ENCODE measurements at regions not wholly inside any gene's neighbourhood (a gene's known extent, or its start where the extent isn't known, plus 50 kb on each side); places are given as distances from the start of the nearest gene placed in this dataset.
A peak's percentile ranks its signal among the peaks of the same experiment; 100 is the strongest.
"Not testable (repeated sequence)": the region's sequence is repeated elsewhere in the genome, so short reads cannot be mapped to it uniquely, and the experiment has no call there.

DNA sequence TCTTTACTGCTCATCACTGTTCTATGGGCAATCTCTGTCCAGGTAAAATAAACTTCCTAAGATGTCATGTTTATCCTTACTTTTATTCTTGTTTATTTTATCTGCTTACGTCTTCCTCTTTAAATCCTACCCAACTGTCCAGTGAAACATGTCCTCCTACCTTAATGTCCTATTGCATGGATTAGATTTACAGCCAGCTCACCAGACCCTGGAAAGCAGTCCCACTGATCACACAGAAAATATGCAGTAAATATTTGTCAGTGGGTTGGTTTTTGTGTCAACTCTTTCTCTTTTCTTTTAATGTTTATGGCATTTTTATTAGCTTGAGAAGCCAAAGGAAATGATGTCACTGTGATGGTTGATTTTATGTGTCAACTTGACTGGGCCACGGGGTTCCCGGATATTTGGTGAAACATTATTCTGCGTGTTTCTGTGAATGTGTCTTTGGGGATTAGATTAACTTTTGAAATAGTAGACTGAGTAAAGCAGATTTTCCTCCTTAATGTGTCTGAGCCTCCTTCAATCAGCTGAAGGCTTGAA lies 258.3 kb downstream of the SRGAP2C start:
- no peak for DNase-seq

DNA sequence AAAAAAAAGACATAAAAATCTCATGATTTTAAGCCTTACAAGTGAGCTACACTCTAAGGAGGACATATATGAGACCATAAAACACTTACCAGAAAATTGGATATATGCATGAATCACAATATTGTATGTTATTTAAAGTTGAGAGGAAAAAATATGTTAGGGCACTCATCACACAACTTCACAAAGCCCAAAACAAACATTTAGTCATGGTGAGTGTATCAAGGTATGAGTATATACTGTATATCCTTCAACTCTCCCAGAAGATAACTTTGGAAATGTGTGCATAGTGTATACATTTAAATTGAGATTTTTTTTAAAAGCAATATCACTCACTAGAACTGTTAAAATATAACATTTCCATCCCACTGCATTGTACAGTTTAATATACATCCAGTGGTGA lies 259.3 kb downstream of the SRGAP2C start:
- DNase-seq, result no peak

DNA sequence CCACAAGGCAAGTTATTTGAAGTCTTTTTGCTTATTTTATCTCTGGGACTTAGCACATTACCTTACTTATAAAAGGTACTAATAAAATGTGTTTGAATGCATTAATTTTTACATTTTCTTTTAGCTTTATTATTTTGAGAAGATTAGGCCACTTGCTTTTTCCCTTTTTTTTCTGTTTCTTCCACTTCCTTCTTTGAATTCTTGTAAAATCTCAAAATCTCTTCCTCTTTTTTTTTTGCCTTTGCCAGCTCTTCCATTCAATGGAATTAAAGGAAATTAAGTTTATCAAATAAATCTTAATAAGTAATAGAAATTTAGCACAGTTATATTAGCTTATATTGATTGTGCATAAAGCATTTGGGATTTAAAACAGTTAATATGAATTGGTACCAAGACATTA lies 260.9 kb downstream of the SRGAP2C start:
- DNase-seq, result no peak

DNA sequence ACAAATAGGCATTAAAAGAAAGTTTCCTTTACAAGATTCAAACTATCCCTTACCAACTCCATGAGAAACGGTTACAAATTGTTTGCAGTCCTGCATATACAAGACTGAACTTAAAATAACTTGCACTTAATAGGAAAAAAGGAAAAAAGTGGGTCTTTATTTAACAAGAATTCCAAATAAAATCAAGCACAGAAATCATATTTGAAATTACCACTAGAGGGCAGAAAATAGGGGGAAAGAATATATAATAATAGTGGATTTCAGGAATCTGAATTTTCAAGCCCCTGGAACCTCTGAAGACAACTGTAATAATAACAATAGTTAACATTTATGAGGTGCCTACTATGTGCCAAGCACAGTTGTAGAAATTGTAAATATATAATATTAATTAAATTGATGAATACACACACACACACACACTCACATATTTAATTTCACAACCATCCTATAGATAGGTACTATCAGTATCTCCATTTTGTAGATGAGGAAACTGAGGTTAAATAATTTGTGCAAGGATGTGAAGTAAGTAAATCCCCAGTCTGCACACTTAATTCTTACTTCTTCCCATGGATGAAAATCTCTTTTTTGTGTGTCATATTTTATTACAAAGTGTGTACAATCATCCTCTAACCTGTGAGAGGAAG lies 262.6 kb downstream of the SRGAP2C start:
- DNase-seq, result not testable (repeated sequence)

DNA sequence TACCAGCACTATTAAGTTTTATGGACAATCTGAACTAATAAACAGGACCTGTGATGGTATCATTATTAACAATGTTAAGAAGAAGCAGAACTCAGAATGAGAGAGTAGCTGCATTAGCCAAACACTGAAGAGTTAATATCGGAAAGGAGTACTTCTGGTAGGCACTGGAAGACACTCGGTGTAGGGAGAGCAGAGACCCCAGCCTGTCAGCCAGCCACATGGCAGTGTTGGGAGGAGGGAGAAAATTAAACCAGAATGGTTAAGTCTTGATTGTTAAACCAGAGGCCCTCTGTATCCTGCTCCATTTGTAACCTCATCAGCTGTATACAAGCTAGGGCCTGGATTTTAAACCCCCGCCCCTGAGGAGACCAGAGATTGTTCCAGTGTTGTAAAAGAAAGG lies 263.3 kb downstream of the SRGAP2C start:
- not testable (repeated sequence) for DNase-seq

DNA sequence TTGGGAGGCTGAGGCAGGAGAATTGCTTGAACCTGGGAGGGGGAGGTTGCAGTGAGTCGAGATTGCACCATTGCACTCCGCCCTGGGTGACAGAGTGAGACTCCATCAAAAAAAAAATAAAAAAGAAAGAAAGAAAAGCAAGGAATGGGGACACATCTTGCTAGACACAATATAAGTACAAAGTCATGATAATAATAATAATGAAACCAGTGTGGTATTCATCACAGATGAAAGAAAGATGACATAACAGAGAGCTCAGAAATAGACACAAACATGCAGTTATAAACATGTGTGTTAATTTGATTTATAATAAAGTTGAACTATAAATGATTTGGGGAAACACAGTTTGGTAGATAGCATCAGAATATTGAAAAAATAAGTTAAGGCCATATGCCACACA lies 264.1 kb downstream of the SRGAP2C start:
- no peak for DNase-seq

DNA sequence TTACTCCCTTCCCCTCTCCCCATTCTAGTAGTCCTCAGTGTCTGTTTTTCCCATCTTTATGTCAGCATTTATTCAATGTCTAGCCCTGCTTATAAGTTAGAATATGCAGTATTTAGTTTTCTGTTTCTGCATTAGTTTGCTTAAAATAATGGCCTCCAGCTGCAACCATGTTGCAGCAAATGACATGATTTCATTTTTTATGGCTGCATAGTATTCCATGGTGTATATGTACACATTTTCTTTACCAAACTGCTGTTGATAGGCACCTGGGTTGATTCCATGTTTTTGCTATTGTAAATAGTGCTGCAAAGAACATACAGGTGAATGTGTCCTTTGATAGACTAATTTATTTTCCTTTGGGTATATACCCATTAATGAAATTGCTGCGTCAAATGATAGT lies 267.7 kb downstream of the SRGAP2C start:
- DNase-seq, result no peak

DNA sequence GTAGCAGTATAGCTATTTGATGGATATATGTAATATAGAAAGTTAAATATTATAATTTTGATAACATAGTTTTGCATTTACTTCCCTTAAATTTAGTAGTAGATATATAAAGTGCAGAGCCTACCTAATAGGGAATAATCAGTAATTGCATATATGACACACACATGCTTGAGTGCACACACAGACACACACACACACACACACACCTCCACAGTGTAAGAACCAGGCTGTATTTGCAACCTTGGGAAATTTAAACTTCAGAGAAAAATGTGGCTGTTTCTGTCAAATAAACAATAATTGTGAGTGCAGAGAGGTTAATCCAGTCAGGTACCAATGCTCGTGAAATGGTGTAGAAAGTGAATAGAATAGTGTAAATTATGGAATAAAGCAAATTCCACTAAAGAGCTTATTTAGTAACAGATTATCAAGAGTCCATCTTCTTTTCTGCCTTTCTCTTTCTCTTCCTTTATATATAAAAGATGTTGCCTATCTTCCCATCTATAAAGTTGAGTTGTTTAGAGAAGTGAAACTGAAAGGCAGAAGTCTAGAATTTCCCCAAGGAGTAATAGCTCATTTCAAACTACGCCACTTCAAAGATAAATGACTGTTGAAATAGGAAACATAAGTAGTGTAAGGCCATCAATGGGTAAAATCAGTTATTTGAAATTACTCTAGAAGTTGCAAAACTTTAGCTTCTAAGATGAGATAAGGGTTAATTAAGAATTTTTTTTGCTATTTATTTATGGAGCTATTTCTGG lies 273.7 kb downstream of the SRGAP2C start:
- DNase-seq, result no peak

DNA sequence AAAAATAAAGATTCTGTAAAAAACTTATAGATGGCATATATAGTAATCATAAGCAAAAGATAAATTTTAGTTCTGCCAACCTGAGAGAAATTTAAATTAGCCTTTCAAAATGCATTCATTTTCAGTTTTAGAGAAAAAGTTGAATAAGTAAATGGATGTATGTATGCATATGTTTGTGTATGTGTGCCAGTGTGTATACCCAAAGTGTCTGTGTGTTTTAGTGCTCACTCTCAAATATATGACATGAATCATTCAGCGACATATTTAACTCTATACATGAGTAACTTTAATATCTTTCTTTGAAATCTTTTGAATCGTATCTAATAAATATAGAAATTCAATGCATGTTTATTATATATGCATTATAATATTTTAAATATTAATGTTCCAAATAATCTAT lies 274.5 kb downstream of the SRGAP2C start:
- no peak for DNase-seq

DNA sequence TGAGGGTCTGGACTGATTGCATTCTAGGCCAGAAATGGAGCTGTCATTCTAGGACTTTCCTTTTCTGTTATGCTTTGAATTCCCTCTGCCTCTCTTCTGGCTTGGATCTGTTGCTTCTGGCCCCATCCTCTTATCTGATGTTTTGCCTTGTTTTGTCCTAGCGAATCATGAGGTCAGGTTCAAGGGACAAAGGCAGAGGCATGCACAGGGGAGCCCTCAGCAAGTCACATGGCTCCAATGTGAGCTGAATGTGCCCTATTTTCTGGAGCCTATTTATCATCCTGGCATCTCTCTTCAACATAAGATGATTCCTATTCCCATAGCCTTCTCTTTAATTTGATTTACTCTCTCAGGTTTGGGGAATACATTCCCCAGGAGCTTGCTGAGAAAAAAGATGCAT lies 284.6 kb downstream of the SRGAP2C start:
- not testable (repeated sequence) for DNase-seq

DNA sequence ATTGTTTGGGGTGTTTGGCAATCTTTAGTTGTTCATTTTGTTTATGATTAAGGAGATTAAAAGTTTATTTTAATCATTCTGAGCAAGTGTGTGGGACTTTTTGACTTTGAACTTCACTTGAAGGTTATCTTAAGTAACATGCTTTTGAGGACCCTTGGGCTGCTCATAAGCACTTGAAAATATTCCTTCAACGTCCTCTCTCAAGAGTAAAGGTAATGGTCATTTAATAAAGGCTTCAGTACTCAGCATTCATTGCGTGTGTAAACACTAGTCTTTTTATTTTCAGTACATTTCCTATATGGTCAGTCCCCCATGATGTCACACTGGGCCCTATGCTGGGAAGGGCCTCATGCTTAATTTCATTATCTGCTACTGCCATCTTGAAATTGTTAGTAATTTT lies 285.6 kb downstream of the SRGAP2C start:
- DNase-seq, result not testable (repeated sequence)

DNA sequence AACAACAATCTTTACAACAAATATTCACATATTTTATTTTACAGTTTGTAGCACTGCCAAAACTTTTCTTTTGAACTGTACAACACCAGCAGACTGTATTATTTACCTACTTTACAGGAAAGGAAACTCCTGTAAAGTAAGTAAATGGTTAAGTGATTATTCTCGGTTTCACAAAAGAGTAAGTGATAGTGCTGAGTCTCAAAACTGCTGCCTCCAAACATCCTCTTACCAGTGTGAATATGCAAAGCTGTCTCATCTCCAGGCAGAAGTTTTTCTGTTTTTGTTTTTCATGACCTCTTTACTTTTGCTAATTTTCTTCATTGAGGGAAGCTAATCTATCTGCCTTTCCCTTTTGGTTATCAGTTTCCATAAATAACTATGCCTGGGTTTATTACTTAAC lies 286.7 kb downstream of the SRGAP2C start:
- DNase-seq, result no peak

DNA sequence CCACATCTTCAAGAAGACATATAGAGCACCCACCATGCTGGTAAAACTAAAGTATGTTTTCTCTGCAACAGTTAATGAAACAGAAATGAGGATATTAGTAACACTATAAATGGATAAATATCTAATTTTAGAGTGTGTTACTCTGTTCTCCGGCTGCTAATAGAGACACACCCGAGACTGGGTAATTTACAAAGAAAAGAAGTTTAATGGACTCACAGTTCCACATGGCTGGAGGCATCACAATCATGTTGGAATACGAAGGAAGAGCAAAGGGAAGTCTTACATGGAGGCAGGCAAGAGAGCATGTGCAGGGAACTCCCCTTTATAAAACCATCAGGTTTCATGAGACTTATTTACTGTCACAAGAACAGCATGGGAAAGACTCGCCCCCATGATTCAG lies 287.2 kb downstream of the SRGAP2C start:
- DNase-seq, result no peak

DNA sequence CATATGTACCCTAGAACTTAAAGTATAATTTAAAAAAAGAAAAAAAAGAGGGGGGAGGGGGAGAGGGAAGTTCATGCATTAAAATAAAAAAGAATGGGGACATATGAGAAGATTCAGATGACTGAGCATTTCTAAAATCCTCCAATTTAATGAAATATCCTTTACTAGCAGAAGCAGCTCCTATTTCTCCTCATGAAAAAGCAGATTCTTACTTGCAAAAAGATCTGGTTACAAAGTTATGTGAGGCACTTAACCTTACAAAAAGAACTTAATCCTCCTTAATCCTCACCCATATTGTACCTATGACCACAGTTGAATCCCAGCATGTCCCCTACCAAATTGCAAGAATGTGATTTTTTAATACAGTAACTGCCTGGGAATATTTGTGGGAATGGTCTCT lies 298.5 kb downstream of the SRGAP2C start:
- no peak for DNase-seq

DNA sequence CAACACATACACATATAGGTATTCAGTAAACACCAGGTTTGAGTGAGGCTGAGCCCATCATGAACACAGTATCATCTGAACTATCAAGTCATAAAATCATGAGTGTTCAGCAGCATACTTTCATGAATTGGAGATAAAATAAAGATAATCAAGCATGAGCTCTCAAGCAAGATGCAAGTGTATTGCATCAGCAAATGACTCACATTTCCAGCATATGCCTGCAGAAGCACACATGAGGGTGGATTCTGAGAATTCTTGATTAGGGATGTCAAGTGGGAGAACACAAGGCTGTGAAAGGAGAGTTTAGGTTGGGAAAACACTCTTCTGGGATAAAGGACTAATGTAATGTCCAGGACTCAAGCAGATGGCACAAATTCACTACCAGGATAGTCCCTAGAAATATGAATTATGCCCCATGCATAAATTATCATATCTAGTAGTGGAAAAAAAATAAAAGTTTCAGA lies 299.2 kb downstream of the SRGAP2C start:
- no peak for DNase-seq

DNA sequence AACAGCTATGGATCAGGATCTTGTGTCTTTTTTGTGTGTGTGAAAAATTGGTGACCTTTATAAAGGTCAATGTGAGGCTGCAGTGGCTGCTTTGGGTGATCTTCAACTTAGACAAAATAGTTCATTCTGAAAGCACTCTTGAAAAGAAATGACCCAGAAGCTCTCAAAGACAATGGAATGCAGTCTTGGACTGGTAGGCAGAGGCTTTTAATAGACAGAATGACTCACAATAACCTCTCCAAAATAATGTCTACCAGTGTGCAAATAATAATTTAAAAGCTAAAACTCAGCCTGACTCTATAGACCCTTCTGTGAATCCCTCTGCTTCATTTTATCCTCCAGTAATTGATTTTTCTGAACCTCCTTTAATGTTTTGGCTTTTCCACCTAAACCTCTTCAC lies 310.0 kb downstream of the SRGAP2C start:
- not testable (repeated sequence) for DNase-seq

DNA sequence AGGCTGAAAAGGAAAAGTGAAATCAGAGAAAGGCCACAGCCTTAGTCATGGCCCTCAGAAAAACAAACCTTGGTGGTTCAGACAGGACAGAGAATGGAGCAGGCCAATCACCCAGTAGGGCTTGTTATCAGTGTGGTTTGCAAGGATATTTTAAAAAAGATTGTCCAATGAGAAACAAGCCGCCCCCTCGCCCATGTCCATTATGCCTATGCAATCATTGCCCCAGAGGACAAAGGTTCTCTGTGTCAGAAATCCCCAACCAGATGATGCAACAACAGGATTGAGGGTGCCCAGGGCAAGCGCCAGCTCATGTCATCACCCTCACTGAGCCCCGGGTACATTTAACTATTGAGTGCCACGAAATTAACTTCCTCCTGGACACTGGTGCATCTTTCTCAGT lies 326.7 kb downstream of the SRGAP2C start:
- not testable (repeated sequence) for DNase-seq

DNA sequence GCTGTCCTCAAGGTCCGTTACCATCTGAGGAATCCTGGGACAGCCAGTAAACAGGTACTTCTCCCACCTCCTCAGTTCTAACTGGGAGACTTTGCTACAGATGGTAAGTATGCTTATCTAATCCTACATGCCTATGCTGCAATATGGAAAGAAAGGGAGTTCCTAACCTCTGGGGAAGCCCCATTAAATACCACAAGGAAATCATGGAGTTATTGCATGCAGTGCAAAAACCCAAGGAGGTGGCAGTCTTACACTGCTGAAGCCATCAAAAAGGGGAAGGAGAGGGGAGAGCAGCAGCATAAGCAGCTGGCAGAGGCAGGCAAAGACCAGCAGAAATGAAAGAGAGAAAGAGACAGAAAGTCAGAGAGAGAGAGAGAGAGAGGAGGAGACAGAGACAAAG lies 327.1 kb downstream of the SRGAP2C start:
- DNase-seq, result not testable (repeated sequence)

DNA sequence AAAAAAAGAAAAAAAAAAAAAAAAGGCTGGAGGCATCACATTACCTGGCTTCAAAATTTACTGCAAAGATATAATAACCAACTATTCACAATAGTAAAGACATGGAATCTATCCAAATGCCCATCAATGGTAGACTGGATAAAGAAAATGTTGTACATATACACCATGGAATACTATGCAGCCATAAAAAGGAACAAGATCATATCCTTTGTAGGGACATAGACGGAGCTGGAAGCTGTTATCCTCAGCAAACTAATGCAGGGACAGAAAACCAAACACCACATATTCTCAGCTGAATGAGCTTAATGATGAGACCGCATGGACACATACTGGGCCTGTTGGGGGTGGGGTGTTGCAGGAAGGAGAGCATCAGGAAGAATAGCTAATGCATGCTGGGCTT lies 330.5 kb downstream of the SRGAP2C start:
- no peak for DNase-seq

DNA sequence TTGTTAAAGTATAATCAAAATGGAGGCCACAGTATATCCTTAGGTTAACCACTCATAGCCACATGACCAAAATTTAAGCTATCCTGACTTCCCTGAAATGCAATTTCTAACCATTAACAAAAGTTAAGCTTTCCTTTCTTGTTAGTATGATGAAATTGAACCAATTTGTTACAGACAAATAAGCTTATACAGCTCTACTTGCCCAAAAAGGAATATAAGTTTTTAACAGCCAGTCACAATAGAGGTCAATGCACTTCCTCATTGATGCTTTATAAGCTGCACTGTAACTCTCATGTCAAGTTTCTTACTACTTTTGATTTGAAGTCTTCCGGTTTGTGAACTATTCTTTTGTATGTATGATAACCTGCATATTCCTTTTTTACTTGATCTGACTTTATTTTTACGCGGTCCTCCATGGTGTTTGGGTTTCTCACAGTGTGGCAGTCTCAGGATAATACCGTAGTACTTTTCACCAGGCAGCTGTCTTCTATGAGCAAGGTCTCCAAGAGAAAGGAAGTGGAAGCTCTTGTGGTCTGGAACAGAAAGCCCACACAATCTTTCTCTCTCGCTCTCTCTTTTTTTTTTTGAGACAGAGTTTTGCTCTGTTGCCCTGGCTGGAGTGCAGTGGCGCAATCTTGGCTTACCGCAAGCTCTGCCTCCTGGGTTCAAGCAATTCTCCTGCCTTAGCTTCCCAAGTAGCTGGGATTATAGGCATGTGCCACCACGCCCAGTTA lies 331.6 kb downstream of the SRGAP2C start:
- DNase-seq, result no peak

DNA sequence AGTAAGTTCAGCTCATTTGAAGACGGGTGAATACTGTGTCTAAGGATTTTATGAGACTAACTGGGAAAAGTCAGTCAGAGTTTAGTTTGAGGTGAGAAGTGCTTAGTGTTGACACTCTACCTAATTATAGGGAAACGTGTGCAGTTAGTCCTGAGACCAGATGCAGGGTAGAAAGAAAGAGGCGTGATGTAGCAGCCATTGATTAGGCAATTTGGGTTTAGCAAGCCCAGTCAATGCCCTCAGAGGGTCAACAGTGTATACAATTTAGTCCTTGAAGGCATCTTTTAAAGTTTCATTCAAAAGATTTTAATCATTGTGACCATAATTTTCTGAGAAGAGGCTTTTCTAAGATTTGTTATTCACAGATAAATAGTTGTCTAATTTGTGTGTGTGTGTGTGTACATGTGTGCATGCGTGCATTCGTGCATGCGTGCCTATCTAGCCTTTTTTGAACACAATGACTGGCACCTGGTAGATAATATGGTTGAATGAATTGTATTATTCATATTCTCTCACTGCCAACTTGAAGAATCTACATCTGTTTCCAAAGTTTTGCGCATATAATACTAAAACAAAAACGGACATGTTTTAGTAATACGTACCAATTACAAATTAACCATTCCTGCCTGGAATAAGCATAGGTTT lies 332.9 kb downstream of the SRGAP2C start:
- DNase-seq, result no peak

DNA sequence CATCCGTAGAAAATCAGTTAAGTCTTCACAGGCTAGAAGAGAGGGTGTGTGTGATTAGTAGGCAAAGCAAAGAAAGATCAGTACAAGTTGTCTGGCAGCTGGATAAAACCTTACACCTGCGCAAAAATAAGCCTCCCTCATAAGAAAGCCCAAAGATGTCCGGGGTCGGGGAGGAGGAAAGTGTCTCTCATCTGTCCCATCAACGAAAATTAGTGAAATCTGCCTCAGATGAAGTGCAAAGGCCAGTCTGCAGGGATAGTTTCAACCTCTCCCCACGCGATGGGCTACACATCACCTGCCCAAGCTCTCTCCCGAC lies 333.9 kb downstream of the SRGAP2C start:
- DNase-seq, result no peak

DNA sequence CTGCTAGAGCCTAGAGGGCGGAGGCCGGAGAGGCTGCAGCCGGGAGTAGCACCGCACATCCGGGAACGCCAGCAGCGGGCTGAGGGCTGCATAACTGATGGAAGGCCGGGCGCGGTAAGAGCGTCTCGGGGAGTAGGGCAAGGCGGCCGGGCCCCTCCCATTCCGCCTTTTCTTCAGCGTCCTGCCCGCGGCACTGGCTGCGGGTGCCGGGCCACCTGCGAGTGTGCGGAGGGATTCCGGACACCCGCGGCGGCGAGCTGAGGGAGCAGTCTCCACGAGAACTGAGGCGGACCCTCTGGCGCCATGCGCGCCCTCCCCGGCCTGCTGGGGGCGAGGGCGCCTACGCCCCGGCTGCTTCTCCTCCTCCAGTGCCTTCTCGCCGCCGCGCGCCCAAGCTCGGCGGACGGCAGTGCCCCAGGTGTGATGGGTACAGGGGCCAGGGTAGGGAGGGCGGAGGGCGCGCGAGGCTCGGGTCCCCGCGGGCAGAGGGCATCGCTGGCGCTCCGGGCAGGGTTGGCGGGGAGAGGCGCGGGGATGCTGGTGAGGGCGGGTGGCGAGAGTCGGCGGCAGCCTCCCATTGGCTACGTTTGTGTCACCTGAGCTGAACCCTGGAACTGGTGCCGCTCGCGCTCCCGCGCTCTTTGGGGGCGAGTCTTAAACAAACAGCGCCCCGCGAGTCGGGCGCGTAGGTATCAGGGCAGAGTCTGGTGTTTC lies 334.4 kb downstream of the SRGAP2C start:
- peak; percentile 57 for DNase-seq

Data from NCI-H2107 (cell line).